Activated CD8-positive, alpha-beta T cell treated with anti-CD3 and anti-CD28 coated beads for 36 hours (primary cell): ENCODE measurements at regions not wholly inside any gene's neighbourhood (a gene's known extent, or its start where the extent isn't known, plus 50 kb on each side); places are given as distances from the start of the nearest gene placed in this dataset.

Source experiments
- ATAC-seq: fragments of 200-7000 bp; cut with Tn5 transposase; one replicate; pipeline ENCODE4 v1.10.0; 2021; ENCODE audit warnings: mild to moderate bottlenecking, moderate library complexity
- CTCF ChIA-PET: fragments of 350-600 bp; sonication (Branson Sonifier 250); formaldehyde crosslinking; loops from one replicate; lab custom pipeline; 2021; ENCODE audit warnings: antibody characterized with exemption; lab: Charles Lee
- POLR2A ChIA-PET: fragments of 350-600 bp; sonication (Branson Sonifier 250); formaldehyde crosslinking; loops from one replicate; lab custom pipeline; 2021; ENCODE audit warnings: antibody characterized with exemption; lab: Charles Lee
- DNase-seq: peaks from one replicate; pipeline ENCODE4 v3.0.0-alpha.2; 2020
- H3K27ac Mint-ChIP-seq: one replicate; pipeline ENCODE4 v1.8.0; 2021; ENCODE audit warnings: mild to moderate bottlenecking, mixed read lengths
- H3K27me3 Mint-ChIP-seq: one replicate; pipeline ENCODE4 v1.8.0; 2021; ENCODE audit warnings: mixed read lengths
- H3K36me3 Mint-ChIP-seq: one replicate; pipeline ENCODE4 v1.8.0; 2021; ENCODE audit warnings: low read depth, mixed read lengths
- H3K4me1 Mint-ChIP-seq: one replicate; pipeline ENCODE4 v1.8.0; 2021; ENCODE audit warnings: low read depth, mixed read lengths
- H3K4me3 Mint-ChIP-seq: one replicate; pipeline ENCODE4 v1.8.0; 2021; ENCODE audit warnings: mild to moderate bottlenecking, moderate library complexity, mixed read lengths
- H3K9me3 Mint-ChIP-seq: one replicate; pipeline ENCODE4 v1.8.0; 2021; ENCODE audit warnings: mixed read lengths
- intact Hi-C: fragments of 100-400 bp; cut with micrococcal nuclease; formaldehyde crosslinking; loops from one replicate; pipeline ENCODE4 v1.10.0; 2022
- TF ChIP-seq, protein P1 (sequence below): fragments of 200-600 bp; IDR thresholded peaks from one replicate; pipeline ENCODE4 v1.8.0; 2022; ENCODE audit warnings: antibody characterized with exemption, mild to moderate bottlenecking

DNA sequence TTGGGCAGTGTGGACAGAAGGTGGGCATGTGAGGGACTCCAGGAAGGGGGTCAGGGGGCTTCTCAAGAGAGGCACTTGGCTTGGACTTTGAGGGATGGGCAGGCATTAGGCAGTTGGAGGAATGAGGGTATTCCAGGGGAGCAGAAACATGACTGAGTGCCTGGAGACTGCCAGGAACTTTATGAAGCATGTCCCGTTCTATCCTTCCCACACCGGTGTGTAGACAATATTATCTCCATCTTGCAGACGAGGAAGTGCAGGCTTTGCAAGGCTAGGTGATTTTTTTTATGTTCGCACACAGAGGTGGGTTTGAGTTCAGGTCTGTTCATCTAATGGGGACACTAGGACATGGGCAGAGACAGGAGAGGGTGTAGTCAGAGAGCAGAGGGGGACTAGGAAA, 162.7 kb downstream of the RPS24 start:
- TF ChIP-seq, protein P1, sequence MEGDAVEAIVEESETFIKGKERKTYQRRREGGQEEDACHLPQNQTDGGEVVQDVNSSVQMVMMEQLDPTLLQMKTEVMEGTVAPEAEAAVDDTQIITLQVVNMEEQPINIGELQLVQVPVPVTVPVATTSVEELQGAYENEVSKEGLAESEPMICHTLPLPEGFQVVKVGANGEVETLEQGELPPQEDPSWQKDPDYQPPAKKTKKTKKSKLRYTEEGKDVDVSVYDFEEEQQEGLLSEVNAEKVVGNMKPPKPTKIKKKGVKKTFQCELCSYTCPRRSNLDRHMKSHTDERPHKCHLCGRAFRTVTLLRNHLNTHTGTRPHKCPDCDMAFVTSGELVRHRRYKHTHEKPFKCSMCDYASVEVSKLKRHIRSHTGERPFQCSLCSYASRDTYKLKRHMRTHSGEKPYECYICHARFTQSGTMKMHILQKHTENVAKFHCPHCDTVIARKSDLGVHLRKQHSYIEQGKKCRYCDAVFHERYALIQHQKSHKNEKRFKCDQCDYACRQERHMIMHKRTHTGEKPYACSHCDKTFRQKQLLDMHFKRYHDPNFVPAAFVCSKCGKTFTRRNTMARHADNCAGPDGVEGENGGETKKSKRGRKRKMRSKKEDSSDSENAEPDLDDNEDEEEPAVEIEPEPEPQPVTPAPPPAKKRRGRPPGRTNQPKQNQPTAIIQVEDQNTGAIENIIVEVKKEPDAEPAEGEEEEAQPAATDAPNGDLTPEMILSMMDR = no peak
- ChIA-PET CTCF (no interaction called here), POLR2A (no interaction called here)
- no peaks in the 10 kb centered on the region for H3K36me3 Mint-ChIP-seq
- H3K4me1 Mint-ChIP-seq = no peaks in the 10 kb centered on the region
- H3K27ac Mint-ChIP-seq = no peak overlapping the region
- H3K27me3 Mint-ChIP-seq = peaks cover 2% of the 10 kb centered on the region
- ATAC-seq (no peak), DNase-seq (no peak)
- H3K4me3 Mint-ChIP-seq = no peak overlapping the region
- intact Hi-C loops = no loop called here
- H3K9me3 Mint-ChIP-seq = peaks cover 8% of the 10 kb centered on the region

DNA sequence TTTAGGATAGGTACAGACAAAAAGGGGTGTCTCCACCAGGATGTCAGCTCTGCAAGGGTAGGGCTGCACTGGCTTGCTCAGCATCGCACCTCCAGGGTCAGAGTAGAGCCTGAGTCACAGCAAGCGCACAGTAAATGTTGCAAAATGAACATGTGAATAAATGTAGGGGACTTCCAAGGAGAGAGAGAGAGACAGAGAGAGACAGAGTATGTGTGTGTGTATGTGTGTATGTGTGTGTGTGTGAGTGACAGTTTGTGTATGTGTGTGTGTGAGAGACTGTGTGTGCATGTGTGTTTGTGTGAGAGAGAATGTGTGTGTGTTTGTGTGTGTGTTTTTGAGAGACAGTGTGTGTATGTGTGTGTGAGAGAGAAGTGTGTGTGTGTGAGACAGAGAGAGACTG, 163.3 kb downstream of the RPS24 start:
- Mint-ChIP-seq H3K27me3 (peaks cover 2% of the 10 kb centered on the region), H3K9me3 (peaks cover 8% of the 10 kb centered on the region), H3K4me3 (no peak overlapping the region), H3K27ac (no peak overlapping the region), H3K36me3 (no peaks in the 10 kb centered on the region), H3K4me1 (no peaks in the 10 kb centered on the region)
- ChIA-PET CTCF (no interaction called here), POLR2A (no interaction called here)
- peak; percentile 29 for DNase-seq
- intact Hi-C loops = no loop called here
- peak; percentile 89 for ATAC-seq
- TF ChIP-seq, protein P1 = no peak

DNA sequence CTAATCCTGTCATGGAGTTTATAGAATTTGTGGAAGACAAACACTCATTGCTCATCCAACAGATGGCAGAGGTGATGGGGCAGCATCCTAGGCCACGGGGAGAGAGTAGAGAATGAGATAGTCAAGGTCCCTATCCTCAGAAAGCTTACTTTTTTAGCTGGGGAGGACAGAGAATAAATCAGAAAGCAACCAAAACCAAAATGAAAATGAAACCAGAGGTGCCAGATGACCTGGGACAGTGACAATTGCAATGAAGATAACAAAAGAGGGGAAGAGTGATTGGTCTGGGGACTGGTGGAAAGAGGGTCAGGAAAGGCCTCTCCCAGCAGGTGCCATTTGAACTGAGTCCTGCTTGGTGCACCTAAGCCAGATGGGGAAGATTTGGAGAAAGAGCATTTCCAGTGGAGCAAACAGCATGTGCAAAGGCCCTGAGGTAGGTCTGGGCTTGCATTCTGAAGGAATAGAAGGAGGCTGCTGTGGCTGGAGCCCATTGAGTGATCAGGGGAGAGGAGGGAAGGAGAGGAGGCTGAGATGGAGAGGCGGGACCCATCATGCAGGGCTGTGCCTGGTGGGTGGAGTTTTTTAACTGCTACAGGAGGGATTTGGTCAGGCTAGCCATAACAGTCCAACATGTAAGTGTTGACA, 164.1 kb downstream of the RPS24 start:
- POLR2A ChIA-PET = no interaction called here
- Mint-ChIP-seq H3K4me1 (no peaks in the 10 kb centered on the region), H3K4me3 (no peak overlapping the region), H3K27ac (no peak overlapping the region), H3K9me3 (peaks cover 8% of the 10 kb centered on the region), H3K36me3 (no peaks in the 10 kb centered on the region), H3K27me3 (peaks cover 2% of the 10 kb centered on the region)
- intact Hi-C loops = no loop called here
- CTCF ChIA-PET = no interaction called here
- ATAC-seq = no peak
- DNase-seq = no peak
- TF ChIP-seq, protein P1 = no peak

DNA sequence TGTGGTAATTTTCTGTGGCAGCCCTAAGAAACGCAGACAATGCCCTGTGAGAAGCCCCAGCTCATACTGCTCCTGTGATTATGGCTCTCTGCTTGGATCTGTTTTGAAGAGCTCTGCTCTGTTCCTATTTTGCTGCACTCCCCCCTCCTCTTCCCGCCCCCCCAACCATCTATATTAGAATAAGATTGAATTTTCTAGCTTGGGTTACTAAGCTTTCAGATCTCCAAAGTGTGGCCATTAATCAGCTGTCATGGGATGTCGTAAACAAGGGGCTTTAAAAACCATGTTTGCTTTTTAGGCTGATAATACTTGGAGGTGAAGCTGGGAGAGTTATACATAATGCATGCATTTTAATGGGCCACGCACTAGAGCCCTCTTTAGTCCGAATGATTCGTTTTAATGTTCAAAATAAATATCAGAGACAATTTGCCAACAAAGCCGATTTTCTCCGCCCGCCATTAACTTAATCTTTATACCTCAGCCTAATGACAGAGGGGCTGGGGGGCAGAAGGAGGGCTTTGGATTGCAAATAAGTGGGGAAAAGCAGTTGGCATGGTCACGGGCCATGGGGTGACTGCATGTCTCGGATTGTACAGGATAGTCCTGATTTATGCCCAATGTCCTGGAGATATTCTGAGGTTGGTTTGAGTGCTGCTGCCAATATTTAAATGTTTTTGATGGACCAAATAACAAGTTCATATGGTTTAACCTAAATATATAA, 165.5 kb downstream of the RPS24 start:
- intact Hi-C loops = no loop called here
- H3K4me3 Mint-ChIP-seq = no peak overlapping the region
- TF ChIP-seq, protein P1 = no peak
- no peaks in the 10 kb centered on the region for H3K36me3 Mint-ChIP-seq
- POLR2A ChIA-PET = no interaction called here
- H3K4me1 Mint-ChIP-seq = no peaks in the 10 kb centered on the region
- no peak overlapping the region for H3K27ac Mint-ChIP-seq
- CTCF ChIA-PET = no interaction called here
- ATAC-seq (no peak), DNase-seq (no peak)
- no peaks in the 10 kb centered on the region for H3K27me3 Mint-ChIP-seq
- H3K9me3 Mint-ChIP-seq = no peaks in the 10 kb centered on the region

DNA sequence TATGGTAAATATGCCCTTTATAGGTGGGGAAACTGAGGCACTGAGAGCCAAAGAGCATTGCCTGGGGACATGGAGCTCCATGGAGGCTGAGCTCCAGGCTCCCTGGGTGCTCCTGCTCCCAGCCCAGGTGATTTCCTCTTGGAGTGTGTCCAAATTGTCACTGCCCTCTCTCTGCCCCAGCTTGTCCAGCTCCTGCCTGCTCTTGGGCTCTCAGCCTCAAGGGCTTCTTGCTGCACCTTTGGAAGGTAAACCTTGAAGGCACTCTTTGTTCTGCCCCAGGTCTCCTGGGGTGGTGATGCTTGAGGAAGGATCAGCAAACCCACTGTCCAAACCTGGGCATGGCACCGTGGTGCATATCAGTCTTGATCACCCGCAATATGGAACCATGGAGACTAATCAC, 166.1 kb downstream of the RPS24 start:
- CTCF ChIA-PET = no interaction called here
- POLR2A ChIA-PET = no interaction called here
- Mint-ChIP-seq H3K36me3 (no peaks in the 10 kb centered on the region), H3K4me3 (no peak overlapping the region), H3K27me3 (no peaks in the 10 kb centered on the region), H3K9me3 (no peaks in the 10 kb centered on the region), H3K4me1 (no peaks in the 10 kb centered on the region), H3K27ac (no peak overlapping the region)
- intact Hi-C loops = no loop called here
- TF ChIP-seq, protein P1 = no peak
- ATAC-seq (no peak), DNase-seq (no peak)
